HFF-Myc (cell line): ENCODE measurements at regions not wholly inside any gene's neighbourhood (a gene's known extent, or its start where the extent isn't known, plus 50 kb on each side); places are given as distances from the start of the nearest gene placed in this dataset.

Source experiments
- DNase-seq: peaks from one replicate; pipeline ENCODE4 v3.0.0-alpha.2; 2011; ENCODE audit warnings: low read depth; ENCODE audit errors: extremely low read depth
- H3K4me3 ChIP-seq: replicated peaks from 2 replicates; pipeline ENCODE4 v1.5.1; 2011; ENCODE audit warnings: low read depth, mild to moderate bottlenecking, control low read depth, low read length
- CTCF ChIP-seq: IDR thresholded peaks from 2 replicates; pipeline ENCODE4 v1.5.1; 2012; ENCODE audit warnings: mild to moderate bottlenecking, low read depth, low read length, control low read depth; ENCODE audit errors: missing control alignments

DNA sequence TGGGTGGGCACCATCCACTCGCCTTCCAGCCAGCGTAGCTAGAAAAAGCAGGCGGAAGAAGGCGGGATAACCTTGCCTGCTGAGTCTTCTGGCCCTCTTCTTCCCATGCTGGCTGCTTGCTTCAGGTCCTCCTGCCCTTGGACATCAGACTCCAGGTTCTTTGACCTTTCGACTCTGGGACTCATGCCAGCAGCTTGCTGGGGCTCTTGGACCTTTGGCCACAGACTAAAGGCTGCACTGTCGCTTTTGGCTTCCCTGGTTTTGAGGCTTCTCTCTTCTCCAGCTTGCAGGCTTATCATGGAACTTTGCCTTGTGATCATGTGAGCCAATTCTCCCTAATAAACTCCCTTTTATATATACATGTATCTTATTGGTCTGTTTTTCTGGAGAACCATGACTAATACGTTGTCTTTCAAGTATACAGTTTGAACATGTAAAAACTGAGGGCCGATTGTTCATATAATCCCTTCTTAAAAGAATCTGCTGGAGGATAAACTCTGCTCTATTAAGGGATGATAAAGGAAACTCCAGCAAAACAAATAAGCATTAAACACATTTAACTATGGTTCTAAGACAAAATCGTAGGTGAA, 116.6 kb upstream of the LCORL start:
- TF ChIP-seq CTCF, result no peak
- no peak overlapping the region for H3K4me3 ChIP-seq
- DNase-seq, result no peak

DNA sequence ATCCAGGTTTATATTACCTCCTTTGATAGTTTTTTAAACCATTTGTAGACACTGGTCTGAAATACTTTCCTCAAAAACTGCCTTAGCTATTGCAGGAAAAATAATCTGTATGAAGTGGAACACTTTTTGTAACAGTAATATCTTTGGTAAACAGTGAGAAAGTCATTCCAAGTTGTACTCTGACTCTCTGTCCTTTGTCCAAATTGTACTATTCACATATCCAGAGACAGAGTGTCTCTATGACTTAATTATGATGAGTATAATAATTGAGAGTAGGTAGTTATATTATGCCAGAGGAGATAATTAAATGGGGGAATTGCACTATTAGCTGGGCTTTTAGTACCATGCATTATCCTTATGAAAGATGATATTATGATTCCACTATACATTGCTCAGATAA, 112.6 kb upstream of the LCORL start:
- no peak for TF ChIP-seq CTCF
- no peak for DNase-seq
- H3K4me3 ChIP-seq, result no peak overlapping the region

- no peak for DNase-seq
- no peak for TF ChIP-seq CTCF
- H3K4me3 ChIP-seq, result no peak overlapping the region
Measured at GRCh38 chr4:18130256-18130655, 108.7 kb upstream of the LCORL start.

DNA sequence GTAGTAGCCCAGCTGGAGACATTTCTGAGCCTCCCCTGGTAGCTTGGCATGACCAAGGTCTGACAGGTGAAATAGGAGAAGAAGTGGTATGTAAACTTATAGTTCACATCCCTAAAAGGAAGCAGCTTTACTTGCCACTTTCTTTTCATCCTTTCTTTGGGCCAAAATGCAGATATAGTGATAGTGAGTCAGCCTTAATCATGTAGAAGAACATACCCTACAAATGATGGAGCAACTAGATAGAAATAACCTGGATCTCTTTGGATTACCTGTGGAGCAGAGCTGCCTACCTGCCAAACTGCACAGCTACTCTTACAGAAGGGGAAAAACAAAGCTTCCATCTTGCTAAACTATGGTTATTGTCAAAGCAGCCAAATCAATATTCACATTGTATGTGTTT, 106.7 kb upstream of the LCORL start:
- DNase-seq, result no peak
- no peak for TF ChIP-seq CTCF

DNA sequence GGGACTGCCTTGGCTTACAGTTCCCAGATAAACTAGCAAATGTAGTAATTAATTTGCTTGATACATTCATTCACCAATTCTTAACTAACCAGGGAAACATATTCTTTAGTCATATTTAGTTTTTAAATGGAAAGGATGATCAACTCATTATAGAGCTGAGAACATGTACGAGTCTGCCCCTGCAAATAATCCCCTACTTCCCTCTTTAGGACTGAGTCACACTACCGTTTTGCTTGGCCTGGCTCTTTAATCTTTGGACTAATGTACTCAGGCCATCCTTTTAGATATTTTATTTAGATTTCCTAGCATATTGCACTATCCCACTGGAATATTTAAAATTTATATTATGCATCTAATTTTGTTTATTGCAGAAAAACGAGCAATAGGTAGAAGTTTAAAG, 105.5 kb upstream of the LCORL start:
- DNase-seq, result no peak
- TF ChIP-seq CTCF, result no peak
- no peak overlapping the region for H3K4me3 ChIP-seq

More for the DNA sequence above, 106.7 kb upstream of the LCORL start:
- no peak overlapping the region for H3K4me3 ChIP-seq

- TF ChIP-seq CTCF, result no peak
- H3K4me3 ChIP-seq, result no peak overlapping the region
- no peak for DNase-seq
Measured at GRCh38 chr4:18113710-18114331, 92.3 kb upstream of the LCORL start.

- H3K4me3 ChIP-seq, result no peak overlapping the region
- DNase-seq, result no peak
- no peak for TF ChIP-seq CTCF
Measured at GRCh38 chr4:18111081-18111480, 89.5 kb upstream of the LCORL start.
